Body of pancreas (tissue), 4 donors: ENCODE measurements at regions not wholly inside any gene's neighbourhood (a gene's known extent, or its start where the extent isn't known, plus 50 kb on each side); places are given as distances from the start of the nearest gene placed in this dataset.

ENCODE experiments used
- ATAC-seq: fragments of 150-250 bp; one replicate; pipeline ENCODE4 v1.9.1; 2016
- DNase-seq, 4 donors: peaks; one replicate each; pipeline ENCODE4 v3.0.0-alpha.2; 2019
- H3K27ac ChIP-seq, 4 donors: fragments of 200-600 bp; sonication (generic); 1 replicate in 3 of 4; 2 replicates in 1 of 4; pipeline versions ENCODE4 v1.5.1 to v1.6.1; 2016 to 2019; ENCODE audit warnings: mild to moderate bottlenecking in 1 of 4, mixed read lengths in 1 of 4, moderate library complexity in 1 of 4
- H3K27me3 ChIP-seq, 2 donors: fragments of 200-600 bp; sonication (generic); one replicate each; pipeline ENCODE4 v1.6.0; 2016; ENCODE audit warnings: mild to moderate bottlenecking in 1 of 2
- H3K36me3 ChIP-seq, 2 donors: fragments of 200-600 bp; sonication (generic); replicated peaks in 1 of 2; 2 replicates each; pipeline ENCODE4 v1.5.1; 2016; ENCODE audit warnings: low read depth in 2 of 2; ENCODE audit not compliant: insufficient read depth in 1 of 2
- H3K4me1 ChIP-seq: fragments of 200-600 bp; sonication (generic); one replicate; pipeline ENCODE4 v1.6.0; 2016
- H3K4me3 ChIP-seq, 2 donors: fragments of 200-600 bp; sonication (generic); 1 replicate in 1 of 2; 2 replicates in 1 of 2; pipeline ENCODE4 v1.5.1; 2016 to 2019
- H3K9me3 ChIP-seq, 3 donors: fragments of 200-600 bp; sonication (generic); 1 replicate in 2 of 3; 2 replicates in 1 of 3; pipeline ENCODE4 v1.5.1; 2016
- CTCF ChIP-seq, 7 experiments: fragments of 450-650 bp in 4 of 7; fragments of 200-600 bp in 3 of 7; sonication (generic) in 3 of 7; IDR thresholded peaks; one replicate each; pipeline ENCODE4 v1.5.1; 2016 to 2019; ENCODE audit warnings: antibody characterized with exemption in 7 of 7
- POLR2A ChIP-seq, 3 donors: fragments of 450-650 bp; IDR thresholded peaks; one replicate each; pipeline ENCODE4 v1.6.1; 2016; ENCODE audit warnings: antibody characterized with exemption in 3 of 3, mild to moderate bottlenecking in 2 of 3
- WGBS, 2 donors: methylation state at CpG; one replicate each; pipeline ENCODE4 v1.1.5; 2017; 5-methylcytosine and 5-hydroxymethylcytosine counted together
- intact Hi-C: fragments of 100-400 bp; cut with DNase I; formaldehyde crosslinking; loops from one replicate; pipeline ENCODE4 v1.15.1; 2023

DNA sequence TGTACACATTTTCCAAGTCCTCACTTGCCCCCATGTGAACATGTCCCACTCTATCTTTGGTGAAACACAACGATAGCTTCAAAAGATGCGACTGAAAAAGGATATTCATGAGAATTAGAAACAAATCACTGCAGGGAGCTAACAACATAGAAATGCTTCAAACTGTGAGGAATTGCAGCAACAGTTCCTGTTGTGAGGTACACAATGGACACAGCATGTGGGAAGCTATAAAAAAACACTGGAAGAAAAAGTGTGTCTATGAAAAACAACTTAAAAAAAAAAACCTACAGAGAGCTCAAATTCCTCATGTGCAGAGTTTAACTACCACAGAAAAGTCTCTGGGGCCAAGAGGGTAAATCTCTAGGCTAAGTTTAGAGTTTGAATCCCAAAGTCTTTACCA lies 51.6 kb upstream of the BLTP1 start:
- Histone ChIP-seq H3K27ac (no peak overlapping the region), H3K4me1 (no peaks in the 10 kb centered on the region), H3K4me3 (no peak overlapping the region), H3K27me3 (no peaks in the 10 kb centered on the region), H3K36me3 (no peaks in the 10 kb centered on the region), H3K9me3 (no peaks in the 10 kb centered on the region)
- TF ChIP-seq CTCF (IDR thresholded peaks at IDR 0.05) (no peak), POLR2A (IDR thresholded peaks at IDR 0.05) (no peak)
- intact Hi-C loops: no loop called here
- DNase-seq (no peak), ATAC-seq (no peak)
- WGBS, 2 donors: 28% methylated on average over 2 of the region's 2 CpGs

GRCh38 chr4:122099896-122100295 lies 52.2 kb upstream of the BLTP1 start:
- TF ChIP-seq CTCF (IDR thresholded peaks at IDR 0.05): no peak
- TF ChIP-seq POLR2A (IDR thresholded peaks at IDR 0.05): no peak
- Histone ChIP-seq H3K9me3 (no peaks in the 10 kb centered on the region), H3K27me3 (no peaks in the 10 kb centered on the region), H3K4me1 (no peaks in the 10 kb centered on the region), H3K36me3 (no peaks in the 10 kb centered on the region), H3K4me3 (no peak overlapping the region), H3K27ac (no peak overlapping the region)
- ATAC-seq (no peak), DNase-seq (no peak)
- WGBS, 2 donors: 61 to 64% methylated on average over 2 of the region's 2 CpGs
- intact Hi-C loops: no loop called here

DNA sequence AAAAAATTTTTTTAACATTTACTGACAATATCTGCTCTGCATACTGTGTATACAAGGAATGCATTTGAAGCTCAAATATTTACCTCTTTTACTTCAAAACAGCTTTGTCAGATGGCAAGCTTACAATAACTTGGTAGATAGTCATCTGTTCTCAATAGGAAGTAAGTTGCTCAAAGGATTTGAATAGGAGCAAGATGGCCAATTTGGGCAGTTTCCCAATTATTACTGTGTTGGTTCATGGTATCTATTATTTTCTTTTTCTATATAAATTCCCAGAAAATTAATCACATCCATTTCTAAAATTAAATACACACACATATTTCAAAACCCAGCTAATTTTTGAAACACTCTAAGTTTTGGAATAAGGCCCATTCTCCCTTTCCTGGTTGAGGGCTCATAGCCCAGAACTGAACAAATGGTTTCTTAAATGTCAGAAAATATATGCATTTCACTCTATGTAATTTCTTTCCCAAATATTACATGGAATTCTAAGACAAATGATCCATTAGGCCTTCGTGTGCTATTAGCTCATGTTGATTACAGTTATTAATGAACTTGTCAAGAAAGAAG lies 60.2 kb upstream of the BLTP1 start:
- no peak for TF ChIP-seq POLR2A (IDR thresholded peaks at IDR 0.05)
- TF ChIP-seq CTCF (IDR thresholded peaks at IDR 0.05): no peak
- 33 to 35% methylated on average over 1 of the region's 1 CpG for WGBS, 2 donors
- intact Hi-C loops: no loop called here

GRCh38 chr4:122091397-122091796 lies 60.7 kb upstream of the BLTP1 start:
- intact Hi-C loops: no loop called here
- no peaks in the 10 kb centered on the region for H3K36me3 ChIP-seq
- H3K27ac ChIP-seq: no peak overlapping the region
- no peaks in the 10 kb centered on the region for H3K27me3 ChIP-seq
- H3K4me3 ChIP-seq: no peak overlapping the region
- H3K9me3 ChIP-seq: no peaks in the 10 kb centered on the region
- no peak for TF ChIP-seq CTCF (IDR thresholded peaks at IDR 0.05)
- TF ChIP-seq POLR2A (IDR thresholded peaks at IDR 0.05): no peak
- DNase-seq: no peak
- H3K4me1 ChIP-seq: no peaks in the 10 kb centered on the region
- 88 to 89% methylated on average over 1 of the region's 1 CpG for WGBS, 2 donors
- no peak for ATAC-seq

More for the DNA sequence above, 60.2 kb upstream of the BLTP1 start:
- DNase-seq: no peak
- Histone ChIP-seq H3K27ac (no peak overlapping the region), H3K27me3 (no peaks in the 10 kb centered on the region), H3K9me3 (no peaks in the 10 kb centered on the region), H3K4me3 (no peak overlapping the region), H3K36me3 (no peaks in the 10 kb centered on the region), H3K4me1 (no peaks in the 10 kb centered on the region)
- no peak for ATAC-seq

DNA sequence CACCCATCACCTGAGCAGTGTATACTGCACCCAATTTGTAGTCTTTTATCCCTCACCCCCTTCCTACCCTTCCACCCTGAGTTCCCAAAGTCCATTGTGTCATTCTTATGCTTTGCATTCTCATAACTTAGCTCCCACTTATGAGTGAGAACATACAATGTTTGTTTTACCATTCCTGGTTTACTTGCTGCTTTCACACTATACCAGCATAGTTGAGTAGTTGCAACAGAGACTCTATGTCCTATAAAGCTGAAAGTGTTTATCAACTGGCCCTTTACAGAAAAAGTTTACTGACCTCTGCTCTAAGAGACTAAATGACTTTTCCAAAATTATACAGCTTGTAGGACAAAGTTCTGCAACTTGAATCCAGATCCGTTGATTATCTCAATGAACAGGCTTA lies 61.1 kb upstream of the BLTP1 start:
- WGBS, 2 donors: 70% methylated on average over 1 of the region's 1 CpG
- TF ChIP-seq POLR2A (IDR thresholded peaks at IDR 0.05) (no peak), CTCF (IDR thresholded peaks at IDR 0.05) (no peak)
- no peak overlapping the region for H3K4me3 ChIP-seq
- no peak overlapping the region for H3K27ac ChIP-seq
- no peaks in the 10 kb centered on the region for H3K4me1 ChIP-seq
- ATAC-seq (no peak), DNase-seq (no peak)
- H3K9me3 ChIP-seq: no peaks in the 10 kb centered on the region
- intact Hi-C loops: no loop called here
- no peaks in the 10 kb centered on the region for H3K27me3 ChIP-seq
- no peaks in the 10 kb centered on the region for H3K36me3 ChIP-seq
